ENCODE measurements at regions not wholly inside any gene's neighbourhood (a gene's known extent, or its start where the extent isn't known, plus 50 kb on each side); places are given as distances from the start of the nearest gene placed in this dataset.
"Not testable (repeated sequence)": the region's sequence is repeated elsewhere in the genome, so short reads cannot be mapped to it uniquely, and the experiment has no call there.

DNA sequence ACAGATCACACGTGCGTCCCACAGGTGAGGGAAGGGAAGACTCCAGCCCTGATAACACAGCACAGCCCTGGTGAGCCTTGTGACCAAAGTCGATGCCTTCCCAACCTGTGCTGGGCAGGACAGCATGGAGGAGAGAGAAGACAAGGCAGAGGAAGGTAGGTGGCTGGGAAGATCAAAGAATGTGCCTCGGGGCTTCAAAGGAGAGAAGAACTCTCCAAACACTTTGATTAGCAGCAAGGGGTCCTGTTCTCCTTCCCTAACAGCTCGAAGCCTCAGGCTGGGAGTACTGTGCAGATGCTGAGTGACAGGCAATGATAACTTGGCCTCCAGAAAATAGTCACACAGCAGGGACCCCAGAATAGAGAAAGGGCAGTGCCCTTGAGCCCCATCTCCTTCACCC, 288.5 kb downstream of the TCERG1L start:
- DNase-seq (ENCODE audit: low read depth in 1 of 2, low spot score in 1 of 2), result no peak

DNA sequence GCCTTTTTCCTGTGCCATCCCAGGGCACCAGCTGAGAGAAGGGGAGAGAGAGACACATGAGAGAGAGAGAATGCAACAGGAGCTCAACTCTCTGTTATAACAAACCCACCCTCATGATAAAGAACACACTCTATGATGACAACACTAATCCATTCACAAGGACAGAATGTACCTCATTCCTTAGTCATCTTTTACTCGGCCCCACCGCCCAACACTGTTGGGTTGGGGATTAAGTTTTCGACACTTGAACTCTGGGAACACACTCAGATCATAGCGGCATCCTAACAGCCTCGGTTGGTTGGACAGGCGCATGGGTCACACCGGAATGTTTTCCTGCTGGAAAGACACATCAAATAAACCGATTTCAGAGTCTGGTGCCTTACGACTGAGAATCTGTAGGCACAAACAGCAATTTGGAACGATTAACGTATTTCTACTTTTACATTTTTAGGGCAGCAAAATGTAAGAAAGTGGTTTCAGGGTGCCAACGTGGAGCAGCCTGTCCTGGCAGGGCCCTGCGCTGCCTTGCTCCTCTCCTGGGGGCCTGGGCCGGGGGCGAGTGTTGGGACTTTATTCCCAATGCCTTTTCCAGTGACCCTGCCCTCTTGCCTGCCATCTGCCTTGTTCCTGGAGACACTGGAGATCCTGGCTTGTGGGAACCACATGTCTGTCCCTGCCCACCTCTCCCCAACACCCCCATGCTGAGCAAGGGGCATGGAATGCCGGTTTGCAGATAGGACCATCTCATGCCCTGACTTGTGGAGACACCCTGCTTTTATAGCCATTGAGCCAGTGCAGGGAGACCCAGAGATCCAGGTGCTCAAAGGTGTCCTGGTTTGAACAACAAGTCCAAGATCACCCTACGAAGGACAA, 287.0 kb downstream of the TCERG1L start:
- DNase-seq (ENCODE audit: low read depth in 1 of 2, low spot score in 1 of 2), result no peak

DNA sequence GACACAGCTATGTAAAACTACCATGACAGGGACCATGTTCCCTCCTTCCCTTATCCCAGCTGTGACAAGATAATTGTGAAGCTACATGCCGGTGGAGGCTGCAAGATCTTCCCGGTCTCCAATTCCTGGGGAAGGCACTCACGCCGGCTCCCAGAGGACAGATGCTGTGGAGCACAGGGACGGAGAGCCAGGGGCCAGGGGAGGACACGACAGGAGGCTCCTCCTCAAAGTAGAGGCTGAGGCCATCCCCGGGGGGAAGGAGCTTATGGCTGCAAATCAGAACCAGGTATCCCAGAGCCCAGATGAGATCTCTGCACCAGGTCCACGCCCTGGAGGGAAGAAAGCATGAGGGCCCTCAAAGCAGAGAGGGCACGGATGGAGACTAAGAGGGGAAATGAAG, 286.2 kb downstream of the TCERG1L start:
- DNase-seq (ENCODE audit: low read depth in 1 of 2, low spot score in 1 of 2), result no peak

DNA sequence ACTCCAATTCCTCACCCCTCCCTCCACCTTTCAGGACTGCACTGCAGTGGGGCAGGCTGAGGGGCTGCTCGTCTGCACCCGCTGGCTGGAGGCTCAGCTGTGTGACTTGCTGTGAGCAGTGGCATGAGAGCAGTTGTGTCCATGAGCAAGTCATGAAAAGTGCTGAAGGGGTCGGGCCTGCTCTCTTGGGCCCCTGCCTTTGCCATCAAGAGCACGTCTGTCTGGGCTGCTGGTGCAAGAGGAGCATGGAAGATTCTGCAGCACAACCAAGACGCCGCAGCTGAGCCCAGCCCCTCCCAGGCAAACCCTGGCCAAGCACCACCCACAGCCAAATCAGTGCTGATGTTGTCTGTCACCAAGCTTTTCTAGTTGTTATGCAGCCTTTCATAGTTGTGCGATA, 284.3 kb downstream of the TCERG1L start:
- no peak for DNase-seq (ENCODE audit: low read depth in 1 of 2, low spot score in 1 of 2)

DNA sequence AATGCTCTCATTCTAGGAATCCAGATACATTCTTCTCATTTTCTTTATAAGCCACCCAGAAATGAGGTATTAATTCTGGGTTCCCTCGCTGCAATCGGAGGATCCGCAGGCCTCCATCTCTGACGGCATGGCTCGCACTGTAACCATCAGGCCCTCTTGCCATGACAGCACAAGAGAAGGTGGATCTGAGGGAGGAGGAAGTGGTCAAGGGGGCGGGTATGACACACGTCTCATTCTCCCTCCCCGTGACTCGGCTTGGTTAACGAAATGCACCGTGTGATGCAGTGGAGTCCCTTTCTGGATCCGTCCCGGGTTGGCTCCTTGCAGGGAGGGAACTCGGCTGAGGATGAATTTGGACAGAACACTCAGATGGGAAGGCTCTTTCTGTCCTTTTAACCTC, 280.2 kb downstream of the TCERG1L start:
- DNase-seq (ENCODE audit: low read depth in 1 of 2, low spot score in 1 of 2), result no peak

DNA sequence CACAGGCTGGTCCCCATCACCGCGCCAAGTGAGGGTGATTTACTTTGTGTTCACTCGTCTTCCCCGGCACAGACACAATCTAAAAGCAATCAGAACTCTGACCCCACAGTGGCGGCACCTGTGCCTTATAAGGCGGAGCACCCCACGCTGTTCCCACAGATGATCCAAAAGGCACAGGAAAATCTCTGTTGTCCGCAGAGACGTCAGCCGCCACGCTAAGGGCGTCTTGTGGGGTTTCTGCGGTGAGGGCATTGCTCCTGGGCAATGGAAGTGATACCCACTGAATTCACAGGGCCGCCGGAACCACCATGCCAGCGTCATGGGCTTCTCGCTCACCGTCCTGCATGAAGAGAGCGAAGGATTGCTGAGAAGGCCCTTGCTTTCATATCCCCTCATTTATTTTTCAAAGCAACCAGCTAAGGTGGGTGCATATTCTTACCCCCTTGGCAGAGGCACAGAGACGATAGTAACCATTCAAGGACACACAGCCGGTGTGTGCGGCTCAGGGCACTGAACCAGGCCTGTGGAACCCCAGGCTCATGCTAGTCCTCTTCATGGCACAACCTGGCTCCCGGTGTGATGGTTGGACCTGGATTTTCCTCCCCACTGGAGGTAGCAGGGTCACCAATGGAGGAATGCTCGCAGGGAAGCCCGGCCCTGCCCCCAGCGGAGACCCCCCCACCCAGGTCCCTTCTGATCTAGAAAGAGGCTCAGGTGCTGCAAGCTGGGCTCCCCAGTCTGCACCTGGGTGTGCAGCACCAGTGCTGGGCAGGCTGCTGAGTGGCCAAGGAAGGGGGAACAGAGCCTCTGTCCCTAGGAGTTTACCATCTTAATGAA, 279.0 kb downstream of the TCERG1L start:
- DNase-seq (ENCODE audit: low read depth in 1 of 2, low spot score in 1 of 2), result no peak

DNA sequence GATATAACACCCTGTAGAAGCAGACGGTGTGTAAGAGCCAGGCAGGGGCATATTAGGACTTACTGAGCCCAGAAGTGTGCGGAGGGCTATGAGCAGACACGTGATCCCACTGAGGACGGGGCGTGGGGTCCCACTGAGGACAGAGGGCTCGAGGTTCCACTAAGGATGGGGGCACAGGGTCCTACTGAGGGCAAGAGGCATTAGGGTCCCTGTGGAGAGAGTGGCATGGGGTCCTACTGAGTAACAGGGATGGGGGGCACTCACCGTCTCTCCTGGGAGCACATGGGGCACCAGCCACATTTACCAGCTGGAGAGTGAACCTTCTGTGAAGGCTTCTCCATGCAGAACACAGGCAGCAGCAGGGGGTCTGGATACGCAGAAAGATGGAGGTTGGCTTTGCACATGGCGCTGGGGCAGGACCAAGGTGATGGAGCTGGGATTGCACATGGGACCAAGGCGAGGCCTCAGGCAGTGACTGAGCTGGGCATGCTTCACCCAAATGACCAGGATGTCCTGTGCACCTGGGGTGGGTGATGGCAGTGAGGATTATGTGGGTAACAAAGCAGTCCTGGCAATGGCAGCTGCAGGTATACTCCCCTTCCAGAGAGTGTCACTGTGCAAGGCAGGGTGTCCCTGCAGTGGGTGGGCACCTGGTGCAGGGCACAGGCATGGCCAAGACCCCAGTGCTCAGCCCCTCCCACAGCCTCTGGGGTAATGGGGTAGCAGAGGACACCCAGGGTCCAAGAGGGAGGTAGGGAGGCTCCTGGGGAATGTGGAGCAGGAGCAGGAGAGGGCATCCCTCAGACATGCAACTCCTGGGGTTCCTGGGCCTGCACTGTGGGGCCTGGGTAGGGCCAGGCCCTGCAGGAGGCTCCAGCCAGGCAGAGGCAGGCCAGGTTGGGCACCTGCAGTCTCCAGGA, 278.1 kb downstream of the TCERG1L start:
- DNase-seq (ENCODE audit: low read depth in 1 of 2, low spot score in 1 of 2), result no peak

DNA sequence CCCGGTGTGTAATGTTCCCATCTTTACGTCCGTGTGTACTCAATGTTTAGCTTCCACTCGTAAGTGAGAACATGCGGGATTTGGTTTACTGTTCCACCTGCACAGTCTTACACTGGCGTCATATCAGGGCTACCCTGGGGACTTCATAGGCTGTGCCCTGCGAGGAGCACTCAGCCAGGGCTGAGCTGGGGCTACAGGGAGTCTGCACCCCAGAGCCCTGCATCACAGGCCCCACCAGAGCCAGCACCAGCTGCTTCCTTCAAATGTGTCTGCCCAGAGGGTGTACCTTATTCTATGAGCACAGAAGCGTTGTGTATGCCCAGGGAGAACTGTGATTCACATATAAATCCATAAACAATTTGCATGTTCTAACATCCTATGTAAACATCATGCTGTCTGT, 277.1 kb downstream of the TCERG1L start:
- no peak for DNase-seq (ENCODE audit: low read depth in 1 of 2, low spot score in 1 of 2)

DNA sequence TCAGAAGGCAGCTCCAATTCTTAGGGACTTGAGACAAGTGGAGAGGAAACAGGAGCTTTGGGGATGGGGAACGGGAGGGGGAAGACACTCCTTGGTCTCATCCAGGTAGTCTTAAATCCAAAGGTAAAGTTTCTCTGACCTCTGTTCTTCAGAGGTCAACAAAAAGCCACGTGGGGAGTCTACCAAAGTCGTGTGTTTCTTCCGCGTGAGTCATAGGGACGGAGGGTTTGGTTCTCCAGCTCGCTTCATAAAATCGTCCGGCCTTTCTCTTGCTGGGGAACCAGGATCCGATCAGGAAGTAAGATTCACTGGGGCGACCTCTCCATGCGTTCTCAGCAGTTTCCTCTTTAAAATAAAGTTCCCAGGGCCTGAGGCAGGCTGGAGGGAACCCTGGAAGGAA, 275.7 kb downstream of the TCERG1L start:
- DNase-seq (ENCODE audit: low read depth in 1 of 2, low spot score in 1 of 2), result no peak

DNA sequence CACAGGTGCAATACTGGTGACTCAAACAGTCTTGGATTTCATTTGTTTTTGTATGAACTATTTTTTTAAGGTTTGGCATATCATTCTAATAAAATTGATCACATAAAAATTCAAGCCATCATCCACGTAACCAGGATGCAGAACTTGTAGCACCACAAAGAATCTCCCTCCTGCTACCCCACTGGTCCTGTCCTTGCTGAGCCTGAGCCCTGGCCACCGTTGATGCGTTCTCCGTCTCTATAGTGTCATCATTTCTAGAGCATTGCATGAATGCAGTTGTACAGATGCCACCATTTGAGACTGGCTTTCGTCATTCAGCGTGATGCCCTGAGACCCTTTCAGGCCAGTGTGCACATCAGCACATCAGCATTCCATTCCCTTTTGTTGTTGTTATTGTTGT, 273.5 kb downstream of the TCERG1L start:
- DNase-seq (ENCODE audit: low read depth in 1 of 2, low spot score in 1 of 2), result no peak

DNA sequence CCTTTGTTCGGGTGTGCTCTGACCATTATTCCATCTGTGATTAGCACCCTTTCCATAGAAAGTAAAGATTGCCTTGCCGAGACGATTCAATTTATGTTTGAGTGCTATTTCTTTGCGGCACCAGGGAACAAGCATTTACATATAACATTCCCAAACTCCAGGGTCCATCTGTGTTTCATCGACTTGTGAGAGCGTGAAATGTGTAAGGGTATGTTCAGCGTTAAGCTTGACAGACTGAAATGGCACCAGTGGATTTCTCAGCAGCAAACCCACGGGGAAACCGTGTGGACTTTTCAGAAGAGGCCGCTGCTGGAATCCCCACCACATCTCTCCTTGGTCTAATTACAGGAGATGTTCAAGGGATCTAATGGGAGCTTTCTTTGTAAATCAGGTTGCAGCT, 270.5 kb downstream of the TCERG1L start:
- no peak for DNase-seq (ENCODE audit: low read depth in 1 of 2, low spot score in 1 of 2)

DNA sequence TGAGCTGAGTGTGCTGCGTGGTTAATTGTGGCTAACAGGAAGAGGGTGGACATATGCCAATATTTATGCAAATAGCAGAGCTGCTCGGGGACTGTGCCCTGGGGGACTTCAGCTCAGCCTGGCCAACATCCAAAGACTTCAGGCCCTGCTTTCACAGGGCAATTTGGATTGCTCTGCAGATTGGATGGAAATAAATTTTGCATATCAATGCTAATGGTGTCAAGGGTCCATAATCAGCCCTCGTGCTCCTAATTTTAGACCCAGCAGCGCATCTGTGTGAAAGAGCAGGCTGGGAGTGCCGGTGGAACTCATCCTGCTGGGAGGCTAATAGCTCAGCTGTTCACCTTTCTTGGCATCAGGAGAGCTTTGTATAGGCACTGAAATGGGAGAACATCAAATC, 270.1 kb downstream of the TCERG1L start:
- DNase-seq (ENCODE audit: low read depth in 1 of 2, low spot score in 1 of 2), result no peak

DNA sequence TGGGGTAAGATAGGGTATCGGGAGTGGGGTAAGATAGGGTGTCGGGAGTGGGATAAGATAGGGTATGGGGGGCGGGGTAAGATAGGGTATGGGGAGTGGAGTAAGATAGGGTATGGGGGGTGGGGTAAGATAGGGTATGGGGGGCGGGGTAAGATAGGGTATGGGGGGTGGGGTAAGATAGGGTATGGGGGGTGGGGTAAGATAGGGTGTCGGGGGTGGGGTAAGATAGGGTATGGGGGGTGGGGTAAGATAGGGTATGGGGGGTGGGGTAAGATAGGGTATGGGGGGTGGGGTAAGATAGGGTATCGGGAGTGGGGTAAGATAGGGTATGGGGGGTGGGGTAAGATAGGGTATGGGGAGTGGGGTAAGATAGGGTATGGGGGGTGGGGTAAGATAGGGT, 269.5 kb downstream of the TCERG1L start:
- not testable (repeated sequence) for DNase-seq (ENCODE audit: low read depth in 1 of 2, low spot score in 1 of 2)
